Kidney epithelial cell (primary cell): ENCODE measurements at regions not wholly inside any gene's neighbourhood (a gene's known extent, or its start where the extent isn't known, plus 50 kb on each side); places are given as distances from the start of the nearest gene placed in this dataset.

Experiments used
- DNase-seq: peaks from one replicate; pipeline ENCODE4 v3.0.0-alpha.2; 2010; ENCODE audit warnings: low read depth
- H3K27me3 ChIP-seq: 2 replicates; pipeline ENCODE4 v1.6.0; 2011; ENCODE audit warnings: low read length; ENCODE audit not compliant: control insufficient read depth, insufficient read depth
- H3K36me3 ChIP-seq: 2 replicates; pipeline ENCODE4 v1.5.1; 2011; ENCODE audit warnings: low read length; ENCODE audit not compliant: control insufficient read depth, insufficient read depth
- H3K4me3 ChIP-seq: 2 replicates; pipeline ENCODE4 v1.5.1; 2011; ENCODE audit warnings: low read depth, mild to moderate bottlenecking, control low read depth, low read length
- TF ChIP-seq, protein P1 (sequence below): IDR thresholded peaks from 2 replicates; pipeline ENCODE4 v1.5.1; 2011; ENCODE audit warnings: mild to moderate bottlenecking, moderate library complexity, low read length, control low read depth, inconsistent platforms; ENCODE audit not compliant: insufficient read depth, poor library complexity, severe bottlenecking

GRCh38 chr10:3008518-3009195 lies 58.7 kb upstream of the PFKP start:
- H3K4me3 ChIP-seq = no peak overlapping the region
- TF ChIP-seq, protein P1, sequence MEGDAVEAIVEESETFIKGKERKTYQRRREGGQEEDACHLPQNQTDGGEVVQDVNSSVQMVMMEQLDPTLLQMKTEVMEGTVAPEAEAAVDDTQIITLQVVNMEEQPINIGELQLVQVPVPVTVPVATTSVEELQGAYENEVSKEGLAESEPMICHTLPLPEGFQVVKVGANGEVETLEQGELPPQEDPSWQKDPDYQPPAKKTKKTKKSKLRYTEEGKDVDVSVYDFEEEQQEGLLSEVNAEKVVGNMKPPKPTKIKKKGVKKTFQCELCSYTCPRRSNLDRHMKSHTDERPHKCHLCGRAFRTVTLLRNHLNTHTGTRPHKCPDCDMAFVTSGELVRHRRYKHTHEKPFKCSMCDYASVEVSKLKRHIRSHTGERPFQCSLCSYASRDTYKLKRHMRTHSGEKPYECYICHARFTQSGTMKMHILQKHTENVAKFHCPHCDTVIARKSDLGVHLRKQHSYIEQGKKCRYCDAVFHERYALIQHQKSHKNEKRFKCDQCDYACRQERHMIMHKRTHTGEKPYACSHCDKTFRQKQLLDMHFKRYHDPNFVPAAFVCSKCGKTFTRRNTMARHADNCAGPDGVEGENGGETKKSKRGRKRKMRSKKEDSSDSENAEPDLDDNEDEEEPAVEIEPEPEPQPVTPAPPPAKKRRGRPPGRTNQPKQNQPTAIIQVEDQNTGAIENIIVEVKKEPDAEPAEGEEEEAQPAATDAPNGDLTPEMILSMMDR = no peak
- no peak for DNase-seq
- H3K36me3 ChIP-seq = no peaks in the 10 kb centered on the region
- no peaks in the 10 kb centered on the region for H3K27me3 ChIP-seq

DNA sequence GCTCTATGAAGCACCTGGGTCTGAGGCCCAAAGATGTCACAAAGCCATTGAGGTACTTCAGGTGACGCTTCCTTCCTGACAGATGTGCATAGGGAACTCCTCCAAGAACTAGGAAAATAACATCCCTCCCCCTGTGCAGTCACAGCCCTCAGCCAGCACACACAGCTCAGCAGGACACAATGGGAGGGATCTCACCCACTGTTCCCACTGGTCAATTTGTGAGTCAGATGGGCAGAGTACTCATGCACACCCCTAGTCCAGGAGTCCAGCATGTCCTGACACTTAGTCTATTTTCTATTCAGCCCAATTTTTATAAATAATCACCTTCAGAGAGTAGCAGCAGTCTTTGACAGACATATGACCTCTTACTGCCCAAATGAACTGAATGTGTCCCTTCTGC lies 60.7 kb upstream of the PFKP start:
- no peak overlapping the region for H3K4me3 ChIP-seq
- no peak for DNase-seq
- H3K27me3 ChIP-seq = no peaks in the 10 kb centered on the region
- TF ChIP-seq, protein P1 = no peak
- no peaks in the 10 kb centered on the region for H3K36me3 ChIP-seq

DNA sequence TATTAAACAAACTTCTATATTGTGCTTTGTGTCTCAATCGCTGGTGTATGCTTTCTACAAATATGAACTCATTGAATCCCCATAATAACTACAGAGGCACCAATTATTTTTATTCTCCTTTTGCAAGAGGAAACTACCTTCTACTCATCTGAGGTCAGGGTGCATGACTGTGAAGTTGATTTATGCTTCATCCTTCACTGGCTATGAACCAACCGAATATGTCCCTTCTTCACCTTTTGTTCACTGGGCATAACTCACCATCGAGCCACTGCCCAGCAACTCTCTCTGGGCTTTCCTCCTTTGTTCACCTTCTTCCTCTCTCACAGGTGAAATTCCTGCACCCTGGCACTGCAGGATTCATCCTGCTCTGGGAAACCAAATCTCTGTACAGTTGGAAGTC lies 61.3 kb upstream of the PFKP start:
- TF ChIP-seq, protein P1 = no peak
- DNase-seq = no peak
- Histone ChIP-seq H3K4me3 (no peak overlapping the region), H3K36me3 (no peaks in the 10 kb centered on the region), H3K27me3 (no peaks in the 10 kb centered on the region)

DNA sequence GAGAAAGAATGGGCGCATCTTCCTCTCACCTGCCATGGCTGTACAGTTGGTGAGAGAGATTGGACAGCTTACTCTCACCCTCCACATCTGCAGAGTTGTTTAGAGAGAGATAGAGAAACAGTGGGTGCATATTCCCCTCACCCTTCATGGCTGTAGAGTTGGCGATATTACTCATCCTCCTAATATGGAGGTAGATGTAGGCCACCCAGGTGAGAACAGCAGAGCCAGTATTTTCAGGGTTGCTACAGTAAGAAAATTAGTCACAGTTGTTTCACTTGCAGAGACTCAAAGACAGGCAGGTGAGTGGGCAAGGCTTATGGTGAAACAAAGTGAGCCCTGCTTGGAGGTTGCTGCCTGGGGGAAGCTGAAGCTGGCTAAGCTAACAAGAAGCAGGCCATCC lies 65.0 kb upstream of the PFKP start:
- TF ChIP-seq, protein P1 = no peak
- no peaks in the 10 kb centered on the region for H3K27me3 ChIP-seq
- no peak overlapping the region for H3K4me3 ChIP-seq
- DNase-seq = no peak
- H3K36me3 ChIP-seq = no peaks in the 10 kb centered on the region

DNA sequence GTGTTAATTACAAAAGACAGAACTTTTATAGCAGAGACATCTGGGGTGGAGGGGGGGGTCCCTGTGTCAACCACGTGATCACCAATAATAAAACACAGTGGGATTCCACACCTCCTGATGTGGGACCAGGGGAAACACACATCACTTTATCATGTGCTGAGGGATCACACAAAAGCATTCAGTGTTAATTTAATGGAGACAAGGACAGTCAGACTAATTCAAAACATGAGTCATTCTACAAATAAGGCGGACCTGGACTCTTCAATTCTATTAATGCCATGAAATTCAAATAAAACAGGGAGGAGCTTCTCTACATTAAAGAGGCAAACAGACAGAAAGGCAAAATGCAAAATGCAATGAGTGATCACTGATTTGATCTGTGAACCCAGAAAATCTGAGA lies 67.3 kb upstream of the PFKP start:
- Histone ChIP-seq H3K36me3 (no peaks in the 10 kb centered on the region), H3K4me3 (no peak overlapping the region), H3K27me3 (no peaks in the 10 kb centered on the region)
- no peak for DNase-seq
- TF ChIP-seq, protein P1 = no peak
